K562 (cell line): ENCODE measurements at regions not wholly inside any gene's neighbourhood (a gene's known extent, or its start where the extent isn't known, plus 50 kb on each side); places are given as distances from the start of the nearest gene placed in this dataset.

ENCODE experiments used
- ATAC-seq: fragments of 200-7000 bp; cut with Tn5 transposase; 3 replicates; pipeline ENCODE4 v1.9.1; 2020; ENCODE audit warnings: moderate library complexity
- BruUV-seq: library from RNA; stranded (reverse); fragments of 400-500 nt; replicated peaks from 2 replicates; lab custom pipeline; 2021; lab: Mats Ljungman, UMichigan
- CTCF ChIA-PET: fragments of 300-600 bp; formaldehyde crosslinking; extraction: SDS; loops from one replicate; lab custom pipeline; 2021; ENCODE audit warnings: low intra/inter-chr PET ratio; lab: Yijun Ruan, JAX
- POLR2A ChIA-PET: fragments of 300-600, 350-650 bp; sonication (Branson Sonifier 250); formaldehyde crosslinking; extraction: SDS; loops from one replicate; lab custom pipeline; 2021; ENCODE audit warnings: antibody characterized with exemption, inconsistent platforms; lab: Yijun Ruan, JAX
- DNase-seq, 4 experiments: peaks; one replicate each; pipeline versions ENCODE4 v3.0.0 to v3.0.0-alpha.2; 2011 to 2018; ENCODE audit warnings: low spot score in 3 of 4, mixed read lengths in 3 of 4; ENCODE audit errors: extremely low read depth in 1 of 4
- FAIRE-seq: peaks from 2 replicates; lab custom pipeline; 2011; peaks lifted over from hg19 to GRCh38; lab: Jason Lieb, UNC
- H2AFZ ChIP-seq: 2 replicates; pipeline ENCODE4 v1.6.0; 2011; ENCODE audit warnings: low read depth, low read length, control low read depth, inconsistent platforms
- H3K27ac ChIP-seq: fragments of 200-600 bp; 3 replicates; pipeline ENCODE4 v1.8.0; 2011; ENCODE audit warnings: low read depth, mild to moderate bottlenecking, control low read depth, inconsistent platforms, low read length, moderate library complexity, mixed read lengths; ENCODE audit errors: extremely low read depth
- H3K27me3 ChIP-seq, 2 experiments: fragments of 300-600 bp in 1 of 2; 2 replicates in 1 of 2; 3 replicates in 1 of 2; pipeline versions ENCODE4 v1.6.0 to v1.8.0; 2011; ENCODE audit warnings: inconsistent platforms in 2 of 2, low read length in 2 of 2, mild to moderate bottlenecking in 1 of 2, mixed read lengths in 1 of 2, moderate library complexity in 1 of 2; ENCODE audit not compliant: control insufficient read depth in 2 of 2, insufficient read depth in 2 of 2
- H3K36me3 ChIP-seq: fragments of 300-600 bp; 3 replicates; pipeline ENCODE4 v1.8.0; 2011; ENCODE audit warnings: mild to moderate bottlenecking, low read length, inconsistent platforms; ENCODE audit not compliant: control insufficient read depth, insufficient read depth
- H3K4me1 ChIP-seq, 2 experiments: fragments of 200-600 bp in 1 of 2; replicated peaks in 1 of 2; 2 replicates in 1 of 2; 3 replicates in 1 of 2; pipeline versions ENCODE4 v1.5.1 to v1.8.0; 2011; ENCODE audit warnings: inconsistent platforms in 2 of 2, low read length in 2 of 2, mild to moderate bottlenecking in 1 of 2, mixed read lengths in 1 of 2, moderate library complexity in 1 of 2; ENCODE audit not compliant: control insufficient read depth in 2 of 2, insufficient read depth in 2 of 2
- H3K4me2 ChIP-seq: 2 replicates; pipeline ENCODE4 v1.6.1; 2011; ENCODE audit warnings: low read length, control low read depth, inconsistent platforms, mixed read lengths; ENCODE audit not compliant: insufficient read depth
- H3K4me3 ChIP-seq: fragments of 200-600 bp; sonication (generic), shearing (Covaris generic); 2 replicates; pipeline ENCODE4 v1.5.1; 2016; ENCODE audit warnings: control low read depth, inconsistent platforms
- H3K79me2 ChIP-seq: fragments of 200-600 bp; 3 replicates; pipeline ENCODE4 v1.8.0; 2011; ENCODE audit warnings: low read length, inconsistent platforms; ENCODE audit not compliant: control insufficient read depth, insufficient read depth
- H3K9ac ChIP-seq, 2 experiments: 2 replicates each; pipeline versions ENCODE4 v1.6.0 to v1.6.1; 2011; ENCODE audit warnings: low read depth in 2 of 2, low read length in 2 of 2, control low read depth in 1 of 2, inconsistent platforms in 1 of 2, mild to moderate bottlenecking in 1 of 2, mixed read lengths in 1 of 2; ENCODE audit not compliant: insufficient read depth in 1 of 2
- H3K9me1 ChIP-seq: one replicate; pipeline ENCODE4 v1.6.0; 2011; ENCODE audit warnings: inconsistent platforms, mild to moderate bottlenecking, low read length, moderate library complexity; ENCODE audit not compliant: control insufficient read depth, insufficient read depth
- H3K9me3 ChIP-seq: replicated peaks from 2 replicates; pipeline ENCODE4 v1.5.1; 2011; ENCODE audit warnings: low read depth, low read length, inconsistent platforms; ENCODE audit not compliant: control insufficient read depth, insufficient read depth
- H4K20me1 ChIP-seq: replicated peaks from 2 replicates; pipeline ENCODE4 v1.6.1; 2011; ENCODE audit warnings: low read length, inconsistent platforms, mixed read lengths; ENCODE audit not compliant: control insufficient read depth, insufficient read depth
- BRD4 ChIP-seq: fragments of 200-600 bp; sonication (generic); IDR thresholded peaks from 2 replicates; pipeline ENCODE4 v1.6.1; 2017; ENCODE audit warnings: inconsistent platforms
- KDM2B ChIP-seq: fragments of 250-450 bp; sonication (Bioruptor Pico); IDR thresholded peaks from 2 replicates; pipeline ENCODE4 v1.8.0; 2021; ENCODE audit warnings: mild to moderate bottlenecking, moderate library complexity
- NCOA4 ChIP-seq: fragments of 450-650 bp; IDR thresholded peaks from 2 replicates; pipeline ENCODE4 v1.6.1; 2018; ENCODE audit warnings: mild to moderate bottlenecking; ENCODE audit not compliant: partially characterized antibody
- NFIC ChIP-seq: fragments of 450-650 bp; IDR thresholded peaks from 2 replicates; pipeline ENCODE4 v1.6.1; 2017; ENCODE audit warnings: mild to moderate bottlenecking, inconsistent platforms
- NFIX ChIP-seq: fragments of 250-450 bp; sonication (Bioruptor Pico); IDR thresholded peaks from 2 replicates; pipeline ENCODE4 v1.4.0; 2020; ENCODE audit warnings: low read depth, mild to moderate bottlenecking, moderate library complexity
- POLR2G ChIP-seq: fragments of 200-400 bp; formaldehyde crosslinking; IDR thresholded peaks from 2 replicates; pipeline ENCODE4 v1.6.1; 2017; ENCODE audit warnings: low read depth, mild to moderate bottlenecking, antibody characterized with exemption, low read length, moderate library complexity
- WGBS: fragments of 100-300 bp; shearing (Covaris generic); methylation state at CpG from one replicate; pipeline ENCODE4 v1.1.6; 2016; ENCODE audit warnings: low coverage, mixed read lengths; ENCODE audit not compliant: insufficient coverage; ENCODE audit errors: missing lambda C conversion rate; 5-methylcytosine and 5-hydroxymethylcytosine counted together
- in situ Hi-C: fragments of 300-500 bp; cut with MboI; formaldehyde crosslinking; loops from 4 replicates; pipeline ENCODE4 v1.15.0; 2018; ENCODE audit warnings: inconsistent platforms, mixed read lengths
- intact Hi-C: fragments of 100-400 bp; cut with micrococcal nuclease; formaldehyde crosslinking; loops from 2 replicates; pipeline ENCODE4 v1.14.2; 2022
- TF ChIP-seq, protein P1 (sequence below): fragments of 450-650 bp; IDR thresholded peaks from 2 replicates; pipeline ENCODE4 v1.7.0; 2016; ENCODE audit warnings: borderline replicate concordance

DNA sequence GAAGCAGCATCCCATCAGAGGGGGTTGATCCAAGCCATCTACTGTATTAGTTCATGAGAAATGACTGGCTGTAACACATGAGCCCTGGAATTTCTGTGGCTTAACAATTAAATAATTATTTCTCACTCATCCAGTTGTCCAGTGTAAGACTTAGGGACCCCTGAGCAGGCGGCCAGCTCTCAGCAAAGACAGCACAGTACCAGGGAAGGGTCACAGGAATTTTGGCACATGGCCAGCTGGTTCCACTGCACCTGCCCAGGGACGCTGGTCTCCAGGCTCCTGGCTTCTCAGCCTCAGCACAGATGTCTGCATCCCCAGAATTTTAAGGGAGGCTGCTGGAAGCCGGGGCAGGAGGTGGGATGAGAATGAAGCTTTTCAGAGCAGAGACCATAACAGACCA lies 93.7 kb upstream of the DHRSX start:
- Histone ChIP-seq H3K9ac (no peak overlapping the region), H4K20me1 (no peaks in the 10 kb centered on the region), H3K36me3 (no peaks in the 10 kb centered on the region), H3K27ac (no peak overlapping the region), H3K4me2 (no peak overlapping the region), H3K9me3 (no peaks in the 10 kb centered on the region), H3K27me3 (no peaks in the 10 kb centered on the region), H3K79me2 (no peaks in the 10 kb centered on the region), H3K9me1 (no peaks in the 10 kb centered on the region), H2AFZ (no peak overlapping the region), H3K4me1 (no peaks in the 10 kb centered on the region), H3K4me3 (no peak overlapping the region)
- 8% methylated on average over 3 of the region's 3 CpGs for WGBS
- CTCF ChIA-PET: no interaction called here
- BruUV-seq: no TSS peak
- intact Hi-C loops (no loop called here), in situ Hi-C loops (loop anchor here (25.0 kb wide), 1 partner anchor 707 kb away; no protein-coding TSS in a partner anchor)
- TF ChIP-seq NFIC: peak; percentile 81
- TF ChIP-seq NFIX: 0 out of 2 replicates have a peak, but pooled peaks have one; percentile 7
- TF ChIP-seq BRD4: no peak
- no peak for TF ChIP-seq NCOA4
- TF ChIP-seq, protein P1, sequence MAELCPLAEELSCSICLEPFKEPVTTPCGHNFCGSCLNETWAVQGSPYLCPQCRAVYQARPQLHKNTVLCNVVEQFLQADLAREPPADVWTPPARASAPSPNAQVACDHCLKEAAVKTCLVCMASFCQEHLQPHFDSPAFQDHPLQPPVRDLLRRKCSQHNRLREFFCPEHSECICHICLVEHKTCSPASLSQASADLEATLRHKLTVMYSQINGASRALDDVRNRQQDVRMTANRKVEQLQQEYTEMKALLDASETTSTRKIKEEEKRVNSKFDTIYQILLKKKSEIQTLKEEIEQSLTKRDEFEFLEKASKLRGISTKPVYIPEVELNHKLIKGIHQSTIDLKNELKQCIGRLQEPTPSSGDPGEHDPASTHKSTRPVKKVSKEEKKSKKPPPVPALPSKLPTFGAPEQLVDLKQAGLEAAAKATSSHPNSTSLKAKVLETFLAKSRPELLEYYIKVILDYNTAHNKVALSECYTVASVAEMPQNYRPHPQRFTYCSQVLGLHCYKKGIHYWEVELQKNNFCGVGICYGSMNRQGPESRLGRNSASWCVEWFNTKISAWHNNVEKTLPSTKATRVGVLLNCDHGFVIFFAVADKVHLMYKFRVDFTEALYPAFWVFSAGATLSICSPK: no peak
- no peak for TF ChIP-seq KDM2B (CRISPR knock-in tag)
- TF ChIP-seq POLR2G: no peak
- FAIRE-seq: no peak
- ATAC-seq: no peak
- POLR2A ChIA-PET: no interaction called here
- DNase-seq: no peak
